SU-DHL-6 (cell line): ENCODE measurements at regions not wholly inside any gene's neighbourhood (a gene's known extent, or its start where the extent isn't known, plus 50 kb on each side); places are given as distances from the start of the nearest gene placed in this dataset.

Source experiments
- H2AFZ ChIP-seq: fragments of 200-600 bp; sonication (generic); 2 replicates; pipeline ENCODE4 v1.6.1; 2014; ENCODE audit warnings: low read depth, mild to moderate bottlenecking, moderate library complexity, mixed read lengths, antibody characterized with exemption, low read length; ENCODE audit not compliant: severe bottlenecking
- H3F3A ChIP-seq: fragments of 200-600 bp; shearing (Covaris generic); 2 replicates; pipeline ENCODE4 v1.6.0; 2016; ENCODE audit warnings: antibody characterized with exemption, mild to moderate bottlenecking; ENCODE audit not compliant: insufficient read depth
- H3K27ac ChIP-seq: fragments of 200-600 bp; sonication (generic); 2 replicates; pipeline ENCODE4 v1.5.1; 2016; ENCODE audit warnings: low read depth, mild to moderate bottlenecking, low read length, moderate library complexity, mixed read lengths
- H3K27me3 ChIP-seq: fragments of 200-600 bp; sonication (generic), shearing (Covaris generic); 2 replicates; pipeline ENCODE4 v1.6.0; 2014; ENCODE audit warnings: mild to moderate bottlenecking, low read length
- H3K36me3 ChIP-seq: fragments of 200-600 bp; sonication (generic); 2 replicates; pipeline ENCODE4 v1.6.1; 2014; ENCODE audit warnings: mild to moderate bottlenecking, low read length, mixed read lengths
- H3K4me2 ChIP-seq: fragments of 300-600, 200-600 bp; shearing (Covaris generic), sonication (generic); 2 replicates; pipeline ENCODE4 v1.6.0; 2014; ENCODE audit warnings: low read length, low read depth, mild to moderate bottlenecking; ENCODE audit not compliant: poor library complexity, severe bottlenecking
- H3K4me3 ChIP-seq: fragments of 200-600 bp; sonication (generic); 2 replicates; pipeline ENCODE4 v1.5.1; 2014; ENCODE audit warnings: antibody characterized with exemption, low read length, mild to moderate bottlenecking, mixed read lengths; ENCODE audit not compliant: insufficient read depth, poor library complexity, severe bottlenecking
- H3K79me2 ChIP-seq: fragments of 200-600 bp; sonication (generic); 2 replicates; pipeline ENCODE4 v1.6.1; 2014; ENCODE audit warnings: mild to moderate bottlenecking, low read length, moderate library complexity; ENCODE audit not compliant: insufficient read depth
- H3K9ac ChIP-seq: fragments of 200-600 bp; sonication (generic); 2 replicates; pipeline ENCODE4 v1.7.0; 2014; ENCODE audit warnings: mild to moderate bottlenecking, low read length
- H3K9me2 ChIP-seq: fragments of 200-600 bp; sonication (generic); replicated peaks from 2 replicates; pipeline ENCODE4 v1.6.1; 2014; ENCODE audit warnings: low read length; ENCODE audit not compliant: insufficient read depth
- H3K9me3 ChIP-seq: fragments of 200-600 bp; sonication (generic); 2 replicates; pipeline ENCODE4 v1.6.1; 2014; ENCODE audit warnings: low read length, mixed read lengths; ENCODE audit not compliant: insufficient read depth
- H4K20me1 ChIP-seq: fragments of 200-600 bp; sonication (generic); 2 replicates; pipeline ENCODE4 v1.6.1; 2014; ENCODE audit warnings: low read depth, mild to moderate bottlenecking, antibody characterized with exemption, low read length, moderate library complexity, mixed read lengths
- CTCF ChIP-seq: fragments of 200-600 bp; sonication (generic); IDR thresholded peaks from one replicate; pipeline ENCODE4 v1.5.1; 2017; ENCODE audit warnings: antibody characterized with exemption, mild to moderate bottlenecking, low read length, moderate library complexity; ENCODE audit not compliant: insufficient read depth, poor library complexity, severe bottlenecking
- EZH2phosphoT487 ChIP-seq: fragments of 200-600 bp; sonication (generic), shearing (Covaris generic); conservative IDR thresholded peaks from 2 replicates; pipeline ENCODE4 v1.6.1; 2018; ENCODE audit warnings: mild to moderate bottlenecking, antibody characterized with exemption, low read length, moderate library complexity, mixed read lengths

GRCh38 chr16:86778978-86779377 lies 200.6 kb downstream of the FOXL1 start:
- TF ChIP-seq CTCF (no peak), EZH2phosphoT487 (no peak)
- no peaks in the 10 kb centered on the region for H3K79me2 ChIP-seq
- no peaks in the 10 kb centered on the region for H3K36me3 ChIP-seq
- no peaks in the 10 kb centered on the region for H4K20me1 ChIP-seq
- no peaks in the 10 kb centered on the region for H3K9me3 ChIP-seq
- no peak overlapping the region for H3K9ac ChIP-seq
- no peaks in the 10 kb centered on the region for H3K27me3 ChIP-seq
- no peaks in the 10 kb centered on the region for H3F3A ChIP-seq
- no peak overlapping the region for H3K4me2 ChIP-seq
- H3K27ac ChIP-seq, result no peak overlapping the region
- H3K9me2 ChIP-seq, result no peaks in the 10 kb centered on the region
- H3K4me3 ChIP-seq, result no peak overlapping the region
- no peak overlapping the region for H2AFZ ChIP-seq

- TF ChIP-seq EZH2phosphoT487, result no peak
- TF ChIP-seq CTCF, result no peak
- Histone ChIP-seq H3K4me3 (no peak overlapping the region), H4K20me1 (no peaks in the 10 kb centered on the region), H3K36me3 (no peaks in the 10 kb centered on the region), H3K9me2 (no peaks in the 10 kb centered on the region), H3K4me2 (no peak overlapping the region), H3K27ac (no peak overlapping the region), H3K79me2 (no peaks in the 10 kb centered on the region), H3F3A (no peaks in the 10 kb centered on the region), H3K9me3 (no peaks in the 10 kb centered on the region), H3K27me3 (no peaks in the 10 kb centered on the region), H2AFZ (no peak overlapping the region), H3K9ac (no peak overlapping the region)
Observed at GRCh38 chr16:86781046-86781445, 202.7 kb downstream of the FOXL1 start.

GRCh38 chr16:86783636-86784626 lies 205.6 kb downstream of the FOXL1 start:
- Histone ChIP-seq H3K27ac (no peak overlapping the region), H3K9ac (no peak overlapping the region)

More at GRCh38 chr16:86783636-86784626, 205.6 kb downstream of the FOXL1 start:
- Histone ChIP-seq H3K9me3 (no peaks in the 10 kb centered on the region), H3F3A (no peaks in the 10 kb centered on the region), H4K20me1 (no peaks in the 10 kb centered on the region), H3K36me3 (no peaks in the 10 kb centered on the region), H3K9me2 (no peaks in the 10 kb centered on the region), H3K79me2 (no peaks in the 10 kb centered on the region), H3K27me3 (no peaks in the 10 kb centered on the region), H3K4me3 (no peak overlapping the region), H3K4me2 (no peak overlapping the region), H2AFZ (no peak overlapping the region)
- no peak for TF ChIP-seq CTCF
- TF ChIP-seq EZH2phosphoT487, result no peak
